Ramos (cell line): ENCODE measurements at regions not wholly inside any gene's neighbourhood (a gene's known extent, or its start where the extent isn't known, plus 50 kb on each side); places are given as distances from the start of the nearest gene placed in this dataset.
"Not testable (repeated sequence)": the region's sequence is repeated elsewhere in the genome, so short reads cannot be mapped to it uniquely, and the experiment has no call there.

Experiments used
- in situ Hi-C: fragments of 300-500 bp; cut with MboI; formaldehyde crosslinking; loops from one replicate; pipeline ENCODE4 v1.14.3; 2022; ENCODE audit warnings: low sequenced_read_pairs; ENCODE audit not compliant: unreplicated experiment

GRCh38 chr13:111667757-111668156, 347.3 kb downstream of the TEX29 start:
- in situ Hi-C loops, result no loop called here

- in situ Hi-C loops, result no loop called here
These were observed 348.0 kb downstream of the TEX29 start for GRCh38 chr13:111668451-111668850.

GRCh38 chr13:111672198-111672597, 351.8 kb downstream of the TEX29 start:
- in situ Hi-C loops, result not testable (repeated sequence)

GRCh38 chr13:111678120-111678882, 357.9 kb downstream of the TEX29 start:
- in situ Hi-C loops, result not testable (repeated sequence)

GRCh38 chr13:111679645-111680044, 359.2 kb downstream of the TEX29 start:
- in situ Hi-C loops, result not testable (repeated sequence)

GRCh38 chr13:111680100-111680499, 359.7 kb downstream of the TEX29 start:
- in situ Hi-C loops, result not testable (repeated sequence)

- in situ Hi-C loops, result not testable (repeated sequence)
These were observed 371.6 kb downstream of the TEX29 start for GRCh38 chr13:111692028-111692427.

- in situ Hi-C loops, result not testable (repeated sequence)
These were observed 370.8 kb upstream of the SOX1 start for GRCh38 chr13:111696121-111696520.

GRCh38 chr13:111702059-111702458, 364.9 kb upstream of the SOX1 start:
- in situ Hi-C loops, result not testable (repeated sequence)
